Osteocyte (in vitro differentiated cells): ENCODE measurements at regions not wholly inside any gene's neighbourhood (a gene's known extent, or its start where the extent isn't known, plus 50 kb on each side); places are given as distances from the start of the nearest gene placed in this dataset.
A peak's percentile ranks its signal among the peaks of the same experiment; 100 is the strongest.

Experiments used
- DNase-seq: peaks from one replicate; pipeline ENCODE4 v3.0.0; 2021; ENCODE audit warnings: mixed read lengths; ENCODE audit not compliant: unreplicated experiment; ENCODE audit errors: extremely low spot score
- H3K27ac Mint-ChIP-seq: one replicate; pipeline ENCODE4 v1.8.0; 2021; ENCODE audit warnings: mild to moderate bottlenecking, mixed read lengths; ENCODE audit not compliant: unreplicated experiment
- H3K27me3 Mint-ChIP-seq: one replicate; pipeline ENCODE4 v1.8.0; 2021; ENCODE audit warnings: mixed read lengths; ENCODE audit not compliant: unreplicated experiment
- H3K36me3 Mint-ChIP-seq: one replicate; pipeline ENCODE4 v1.8.0; 2021; ENCODE audit warnings: mixed read lengths; ENCODE audit not compliant: unreplicated experiment
- H3K4me1 Mint-ChIP-seq: one replicate; pipeline ENCODE4 v1.8.0; 2021; ENCODE audit warnings: mixed read lengths; ENCODE audit not compliant: unreplicated experiment
- H3K4me3 Mint-ChIP-seq: one replicate; pipeline ENCODE4 v1.8.0; 2021; ENCODE audit warnings: mild to moderate bottlenecking, moderate library complexity, mixed read lengths; ENCODE audit not compliant: unreplicated experiment
- H3K9me3 Mint-ChIP-seq: one replicate; pipeline ENCODE4 v1.8.0; 2021; ENCODE audit warnings: mixed read lengths; ENCODE audit not compliant: unreplicated experiment
- TF ChIP-seq, protein P1 (sequence below): fragments of 200-600 bp; sonication (generic); IDR thresholded peaks from 2 replicates; pipeline ENCODE4 v1.5.0; 2021; ENCODE audit warnings: antibody characterized with exemption, mild to moderate bottlenecking, moderate library complexity

GRCh38 chr4:20352163-20352431, 100.4 kb downstream of the SLIT2 start:
- H3K4me3 Mint-ChIP-seq: no peak overlapping the region
- H3K27ac Mint-ChIP-seq: no peak overlapping the region
- TF ChIP-seq, protein P1, sequence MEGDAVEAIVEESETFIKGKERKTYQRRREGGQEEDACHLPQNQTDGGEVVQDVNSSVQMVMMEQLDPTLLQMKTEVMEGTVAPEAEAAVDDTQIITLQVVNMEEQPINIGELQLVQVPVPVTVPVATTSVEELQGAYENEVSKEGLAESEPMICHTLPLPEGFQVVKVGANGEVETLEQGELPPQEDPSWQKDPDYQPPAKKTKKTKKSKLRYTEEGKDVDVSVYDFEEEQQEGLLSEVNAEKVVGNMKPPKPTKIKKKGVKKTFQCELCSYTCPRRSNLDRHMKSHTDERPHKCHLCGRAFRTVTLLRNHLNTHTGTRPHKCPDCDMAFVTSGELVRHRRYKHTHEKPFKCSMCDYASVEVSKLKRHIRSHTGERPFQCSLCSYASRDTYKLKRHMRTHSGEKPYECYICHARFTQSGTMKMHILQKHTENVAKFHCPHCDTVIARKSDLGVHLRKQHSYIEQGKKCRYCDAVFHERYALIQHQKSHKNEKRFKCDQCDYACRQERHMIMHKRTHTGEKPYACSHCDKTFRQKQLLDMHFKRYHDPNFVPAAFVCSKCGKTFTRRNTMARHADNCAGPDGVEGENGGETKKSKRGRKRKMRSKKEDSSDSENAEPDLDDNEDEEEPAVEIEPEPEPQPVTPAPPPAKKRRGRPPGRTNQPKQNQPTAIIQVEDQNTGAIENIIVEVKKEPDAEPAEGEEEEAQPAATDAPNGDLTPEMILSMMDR: no peak
- H3K27me3 Mint-ChIP-seq: no peaks in the 10 kb centered on the region
- no peak for DNase-seq
- no peaks in the 10 kb centered on the region for H3K36me3 Mint-ChIP-seq
- no peaks in the 10 kb centered on the region for H3K9me3 Mint-ChIP-seq
- H3K4me1 Mint-ChIP-seq: peaks cover 27% of the 10 kb centered on the region

GRCh38 chr4:20353646-20354045, 101.9 kb downstream of the SLIT2 start:
- TF ChIP-seq, protein P1: no peak
- H3K4me3 Mint-ChIP-seq: no peak overlapping the region
- DNase-seq: no peak
- no peaks in the 10 kb centered on the region for H3K9me3 Mint-ChIP-seq
- H3K27me3 Mint-ChIP-seq: no peaks in the 10 kb centered on the region
- H3K4me1 Mint-ChIP-seq: peaks cover 27% of the 10 kb centered on the region
- H3K27ac Mint-ChIP-seq: no peak overlapping the region
- no peaks in the 10 kb centered on the region for H3K36me3 Mint-ChIP-seq

GRCh38 chr4:20354120-20354519, 102.4 kb downstream of the SLIT2 start:
- no peak overlapping the region for H3K4me3 Mint-ChIP-seq

DNA sequence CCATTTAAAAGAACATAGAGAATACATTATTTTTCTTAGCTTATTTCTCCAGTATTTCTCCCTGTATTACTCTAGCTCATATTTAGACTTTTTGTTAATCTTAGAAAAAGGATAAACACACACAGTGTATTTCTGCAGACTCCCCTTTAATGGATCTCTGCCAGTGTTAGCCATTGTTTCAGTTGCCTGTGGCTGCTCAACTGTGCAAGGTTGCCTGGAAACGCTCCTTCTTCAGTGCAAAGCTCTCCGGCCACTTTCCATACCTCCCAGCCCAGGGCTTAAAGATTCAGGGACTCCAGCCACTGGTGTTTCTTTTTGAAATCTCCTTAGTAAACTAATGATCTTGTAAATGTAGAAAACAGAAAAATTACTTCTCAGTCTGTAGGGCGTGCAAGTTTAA, 104.9 kb downstream of the SLIT2 start:
- no peaks in the 10 kb centered on the region for H3K36me3 Mint-ChIP-seq
- no peaks in the 10 kb centered on the region for H3K27me3 Mint-ChIP-seq
- H3K4me1 Mint-ChIP-seq: peaks cover 27% of the 10 kb centered on the region
- no peak for DNase-seq
- TF ChIP-seq, protein P1: no peak
- H3K9me3 Mint-ChIP-seq: no peaks in the 10 kb centered on the region
- H3K4me3 Mint-ChIP-seq: no peak overlapping the region
- peak overlapping the region; percentile 2 for H3K27ac Mint-ChIP-seq

More at GRCh38 chr4:20354120-20354519, 102.4 kb downstream of the SLIT2 start:
- TF ChIP-seq, protein P1: no peak
- Mint-ChIP-seq H3K27ac (no peak overlapping the region), H3K4me1 (peaks cover 27% of the 10 kb centered on the region), H3K27me3 (no peaks in the 10 kb centered on the region), H3K36me3 (no peaks in the 10 kb centered on the region), H3K9me3 (no peaks in the 10 kb centered on the region)
- no peak for DNase-seq

DNA sequence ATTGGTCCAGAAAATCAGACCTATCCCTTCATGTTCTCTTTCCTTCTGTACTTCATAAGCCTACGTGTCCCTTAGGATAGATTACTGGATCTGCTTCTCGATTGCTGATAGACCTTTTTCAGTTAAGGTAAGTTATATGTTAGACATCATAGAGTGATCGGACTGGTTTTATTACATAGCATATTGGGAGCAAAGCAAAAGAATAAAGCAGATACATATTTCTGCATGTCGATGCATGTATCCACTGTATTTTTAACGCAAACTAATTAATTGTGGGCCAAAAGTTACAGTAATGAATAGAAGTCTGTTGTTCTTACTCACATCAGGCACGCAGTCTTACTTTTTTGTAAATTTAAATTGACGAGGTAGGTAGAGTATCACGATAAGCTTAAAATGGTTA, 106.4 kb downstream of the SLIT2 start:
- Mint-ChIP-seq H3K9me3 (no peaks in the 10 kb centered on the region), H3K36me3 (no peaks in the 10 kb centered on the region), H3K27me3 (no peaks in the 10 kb centered on the region), H3K4me1 (peaks cover 26% of the 10 kb centered on the region), H3K4me3 (no peak overlapping the region), H3K27ac (no peak overlapping the region)
- DNase-seq: no peak
- TF ChIP-seq, protein P1: no peak
